ENCODE measurements at regions not wholly inside any gene's neighbourhood (a gene's known extent, or its start where the extent isn't known, plus 50 kb on each side); places are given as distances from the start of the nearest gene placed in this dataset.

- no peak for TF ChIP-seq ZFP30 (CRISPR knock-in tag; IDR thresholded peaks at IDR 0.05)
- TF ChIP-seq SNAI2 (CRISPR knock-in tag; IDR thresholded peaks at IDR 0.05), result no peak
- TF ChIP-seq, protein P1, sequence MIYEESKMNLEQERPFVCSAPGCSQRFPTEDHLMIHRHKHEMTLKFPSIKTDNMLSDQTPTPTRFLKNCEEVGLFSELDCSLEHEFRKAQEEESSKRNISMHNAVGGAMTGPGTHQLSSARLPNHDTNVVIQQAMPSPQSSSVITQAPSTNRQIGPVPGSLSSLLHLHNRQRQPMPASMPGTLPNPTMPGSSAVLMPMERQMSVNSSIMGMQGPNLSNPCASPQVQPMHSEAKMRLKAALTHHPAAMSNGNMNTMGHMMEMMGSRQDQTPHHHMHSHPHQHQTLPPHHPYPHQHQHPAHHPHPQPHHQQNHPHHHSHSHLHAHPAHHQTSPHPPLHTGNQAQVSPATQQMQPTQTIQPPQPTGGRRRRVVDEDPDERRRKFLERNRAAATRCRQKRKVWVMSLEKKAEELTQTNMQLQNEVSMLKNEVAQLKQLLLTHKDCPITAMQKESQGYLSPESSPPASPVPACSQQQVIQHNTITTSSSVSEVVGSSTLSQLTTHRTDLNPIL (CRISPR knock-in tag; IDR thresholded peaks at IDR 0.05; ENCODE audit: low read depth), result no peak
- no peak for TF ChIP-seq PPARA (CRISPR knock-in tag; IDR thresholded peaks at IDR 0.05; ENCODE audit: borderline replicate concordance)
- TF ChIP-seq ZFP3 (CRISPR knock-in tag; IDR thresholded peaks at IDR 0.05), result no peak
- TF ChIP-seq, protein P2, sequence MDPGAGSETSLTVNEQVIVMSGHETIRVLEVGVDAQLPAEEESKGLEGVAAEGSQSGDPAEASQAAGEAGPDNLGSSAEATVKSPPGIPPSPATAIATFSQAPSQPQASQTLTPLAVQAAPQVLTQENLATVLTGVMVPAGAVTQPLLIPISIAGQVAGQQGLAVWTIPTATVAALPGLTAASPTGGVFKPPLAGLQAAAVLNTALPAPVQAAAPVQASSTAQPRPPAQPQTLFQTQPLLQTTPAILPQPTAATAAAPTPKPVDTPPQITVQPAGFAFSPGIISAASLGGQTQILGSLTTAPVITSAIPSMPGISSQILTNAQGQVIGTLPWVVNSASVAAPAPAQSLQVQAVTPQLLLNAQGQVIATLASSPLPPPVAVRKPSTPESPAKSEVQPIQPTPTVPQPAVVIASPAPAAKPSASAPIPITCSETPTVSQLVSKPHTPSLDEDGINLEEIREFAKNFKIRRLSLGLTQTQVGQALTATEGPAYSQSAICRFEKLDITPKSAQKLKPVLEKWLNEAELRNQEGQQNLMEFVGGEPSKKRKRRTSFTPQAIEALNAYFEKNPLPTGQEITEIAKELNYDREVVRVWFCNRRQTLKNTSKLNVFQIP (CRISPR knock-in tag; IDR thresholded peaks at IDR 0.05; ENCODE audit: borderline replicate concordance, low read depth), result no peak
- no peak for TF ChIP-seq ISL1 (CRISPR knock-in tag; IDR thresholded peaks at IDR 0.05)
- no peak for TF ChIP-seq OSR1 (CRISPR knock-in tag; IDR thresholded peaks at IDR 0.05)
- TF ChIP-seq BACH2 (CRISPR knock-in tag; IDR thresholded peaks at IDR 0.05; ENCODE audit: borderline replicate concordance), result no peak
- no peak for TF ChIP-seq ESRRG (CRISPR knock-in tag; IDR thresholded peaks at IDR 0.05)
- no peak for TF ChIP-seq ZNF70 (CRISPR knock-in tag; IDR thresholded peaks at IDR 0.05)
- TF ChIP-seq ZNF565 (CRISPR knock-in tag; conservative IDR thresholded peaks at IDR 0.05; ENCODE audit: low read depth), result no peak
- no peak for TF ChIP-seq PATZ1 (CRISPR knock-in tag; IDR thresholded peaks at IDR 0.05; ENCODE audit: borderline replicate concordance)
- no peak for TF ChIP-seq CSDC2 (CRISPR knock-in tag; IDR thresholded peaks at IDR 0.05)
Observed at GRCh38 chr18:63051928-63052327, 267.6 kb downstream of the BCL2 start.

All from SK-N-SH treated with all-trans-retinoic acid at 6 μM for 48 hours (cell line).